NCI-H2196 treated with DMSO at 0.1 percent for 48 hours (cell line): ENCODE measurements at regions not wholly inside any gene's neighbourhood (a gene's known extent, or its start where the extent isn't known, plus 50 kb on each side); places are given as distances from the start of the nearest gene placed in this dataset.

Experiments used
- DNase-seq: peaks from one replicate; lab custom pipeline; 2025; ENCODE audit not compliant: unreplicated experiment; lab: John Stamatoyannopoulos, UW

- no peak for DNase-seq
Observed at GRCh38 chr7:136050462-136050847, 73.3 kb upstream of the MTPN start.

- no peak for DNase-seq
Observed at GRCh38 chr7:136049818-136050461, 72.8 kb upstream of the MTPN start.

GRCh38 chr7:136049117-136049516, 72.0 kb upstream of the MTPN start:
- DNase-seq, result no peak

- no peak for DNase-seq
Observed at GRCh38 chr7:136046548-136046947, 69.4 kb upstream of the MTPN start.

- DNase-seq, result no peak
Observed at GRCh38 chr7:136045992-136046391, 68.8 kb upstream of the MTPN start.

GRCh38 chr7:136045181-136045580, 68.0 kb upstream of the MTPN start:
- no peak for DNase-seq

GRCh38 chr7:136039577-136040345, 62.6 kb upstream of the MTPN start:
- DNase-seq, result no peak

GRCh38 chr7:136036336-136036735, 59.2 kb upstream of the MTPN start:
- no peak for DNase-seq

GRCh38 chr7:136034132-136034531, 57.0 kb upstream of the MTPN start:
- DNase-seq, result no peak

- DNase-seq, result no peak
Observed at GRCh38 chr7:136033413-136034031, 56.4 kb upstream of the MTPN start.

- DNase-seq, result no peak
Observed at GRCh38 chr7:136030867-136031318, 53.7 kb upstream of the MTPN start.

GRCh38 chr7:136030330-136030729, 53.2 kb upstream of the MTPN start:
- no peak for DNase-seq

- DNase-seq, result no peak
Observed at GRCh38 chr7:136027160-136027559, 50.0 kb upstream of the MTPN start.
